HEK293T (cell line): ENCODE measurements at regions not wholly inside any gene's neighbourhood (a gene's known extent, or its start where the extent isn't known, plus 50 kb on each side); places are given as distances from the start of the nearest gene placed in this dataset.

Source experiments
- ARNT ChIP-seq: fragments of 450-650 bp; IDR thresholded peaks from 2 replicates; pipeline ENCODE4 v1.6.1; 2017; ENCODE audit warnings: mild to moderate bottlenecking
- BHLHE40 ChIP-seq: fragments of 450-650 bp; IDR thresholded peaks from 2 replicates; pipeline ENCODE4 v1.6.1; 2016; ENCODE audit warnings: mild to moderate bottlenecking, moderate library complexity, borderline replicate concordance
- ELF4 ChIP-seq: fragments of 450-650 bp; IDR thresholded peaks from 2 replicates; pipeline ENCODE4 v1.6.1; 2017; ENCODE audit warnings: antibody characterized with exemption
- FOXA1 ChIP-seq: fragments of 450-650 bp; IDR thresholded peaks from 2 replicates; pipeline ENCODE4 v1.6.1; 2016; ENCODE audit warnings: mild to moderate bottlenecking
- FOXM1 ChIP-seq: fragments of 450-650 bp; IDR thresholded peaks from 2 replicates; pipeline ENCODE4 v1.6.1; 2017; ENCODE audit warnings: mild to moderate bottlenecking, borderline replicate concordance
- HDGF ChIP-seq: fragments of 450-650 bp; IDR thresholded peaks from 2 replicates; pipeline ENCODE4 v1.6.1; 2017; ENCODE audit warnings: antibody characterized with exemption, borderline replicate concordance
- L3MBTL2 ChIP-seq: fragments of 450-650 bp; conservative IDR thresholded peaks from 2 replicates; pipeline ENCODE4 v1.6.1; 2016; ENCODE audit warnings: mild to moderate bottlenecking
- NFRKB ChIP-seq: fragments of 450-650 bp; IDR thresholded peaks from 2 replicates; pipeline ENCODE4 v1.6.1; 2016; ENCODE audit warnings: mild to moderate bottlenecking, moderate library complexity
- SP1 ChIP-seq: fragments of 450-650 bp; IDR thresholded peaks from 2 replicates; pipeline ENCODE4 v1.6.1; 2017
- SUZ12 ChIP-seq: fragments of 450-650 bp; IDR thresholded peaks from 2 replicates; pipeline ENCODE4 v1.6.1; 2016; ENCODE audit warnings: mild to moderate bottlenecking
- TARDBP ChIP-seq: fragments of 450-650 bp; IDR thresholded peaks from 2 replicates; pipeline ENCODE4 v1.6.1; 2016
- ZNF384 ChIP-seq: fragments of 450-650 bp; IDR thresholded peaks from 2 replicates; pipeline ENCODE4 v1.6.1; 2016
- TF ChIP-seq, protein P1 (sequence below): fragments of 450-650 bp; IDR thresholded peaks from 2 replicates; pipeline ENCODE4 v1.6.1; 2016

- TF ChIP-seq FOXA1 (no peak), ELF4 (no peak), BHLHE40 (no peak), ARNT (no peak), TARDBP (no peak), FOXM1 (no peak), SP1 (no peak), HDGF (no peak), NFRKB (no peak), L3MBTL2 (no peak), SUZ12 (no peak), ZNF384 (no peak)
- TF ChIP-seq, protein P1, sequence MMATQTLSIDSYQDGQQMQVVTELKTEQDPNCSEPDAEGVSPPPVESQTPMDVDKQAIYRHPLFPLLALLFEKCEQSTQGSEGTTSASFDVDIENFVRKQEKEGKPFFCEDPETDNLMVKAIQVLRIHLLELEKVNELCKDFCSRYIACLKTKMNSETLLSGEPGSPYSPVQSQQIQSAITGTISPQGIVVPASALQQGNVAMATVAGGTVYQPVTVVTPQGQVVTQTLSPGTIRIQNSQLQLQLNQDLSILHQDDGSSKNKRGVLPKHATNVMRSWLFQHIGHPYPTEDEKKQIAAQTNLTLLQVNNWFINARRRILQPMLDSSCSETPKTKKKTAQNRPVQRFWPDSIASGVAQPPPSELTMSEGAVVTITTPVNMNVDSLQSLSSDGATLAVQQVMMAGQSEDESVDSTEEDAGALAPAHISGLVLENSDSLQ, result no peak
Observed at GRCh38 chr4:160894128-160894527, 1269.7 kb downstream of the FSTL5 start.
